GM12891 (cell line): ENCODE measurements at regions not wholly inside any gene's neighbourhood (a gene's known extent, or its start where the extent isn't known, plus 50 kb on each side); places are given as distances from the start of the nearest gene placed in this dataset.

ENCODE experiments used
- DNase-seq: peaks from one replicate; pipeline ENCODE4 v3.0.0; 2011; ENCODE audit warnings: low spot score; ENCODE audit not compliant: insufficient read length
- FAIRE-seq: peaks from 2 replicates; lab custom pipeline; 2011; peaks lifted over from hg19 to GRCh38; lab: Jason Lieb, UNC
- PAX5 ChIP-seq: IDR thresholded peaks from 2 replicates; pipeline ENCODE4 v1.6.1; 2011; ENCODE audit warnings: low read length, moderate library complexity, mild to moderate bottlenecking; ENCODE audit not compliant: insufficient read depth, severe bottlenecking
- POLR2A ChIP-seq: IDR thresholded peaks from 2 replicates; pipeline ENCODE4 v1.6.1; 2011; ENCODE audit warnings: low read depth, low read length, control low read depth
- POLR2AphosphoS5 ChIP-seq: IDR thresholded peaks from 2 replicates; pipeline ENCODE4 v1.6.1; 2011; ENCODE audit warnings: low read depth, low read length, control low read depth
- POU2F2 ChIP-seq: IDR thresholded peaks from 2 replicates; pipeline ENCODE4 v1.6.1; 2011; ENCODE audit warnings: low read depth, mild to moderate bottlenecking, control low read depth, low read length, moderate library complexity
- SPI1 ChIP-seq: IDR thresholded peaks from 2 replicates; pipeline ENCODE4 v1.6.1; 2011; ENCODE audit warnings: low read depth, low read length, control low read depth
- TAF1 ChIP-seq: IDR thresholded peaks from 2 replicates; pipeline ENCODE4 v1.6.1; 2011; ENCODE audit warnings: low read depth, low read length, control low read depth

- TF ChIP-seq SPI1 (no peak), POLR2AphosphoS5 (no peak), POU2F2 (no peak), POLR2A (no peak), TAF1 (no peak), PAX5 (no peak)
- FAIRE-seq (no peak), DNase-seq (no peak)
Measured at GRCh38 chr6:12480379-12480778, 190.2 kb downstream of the EDN1 start.

DNA sequence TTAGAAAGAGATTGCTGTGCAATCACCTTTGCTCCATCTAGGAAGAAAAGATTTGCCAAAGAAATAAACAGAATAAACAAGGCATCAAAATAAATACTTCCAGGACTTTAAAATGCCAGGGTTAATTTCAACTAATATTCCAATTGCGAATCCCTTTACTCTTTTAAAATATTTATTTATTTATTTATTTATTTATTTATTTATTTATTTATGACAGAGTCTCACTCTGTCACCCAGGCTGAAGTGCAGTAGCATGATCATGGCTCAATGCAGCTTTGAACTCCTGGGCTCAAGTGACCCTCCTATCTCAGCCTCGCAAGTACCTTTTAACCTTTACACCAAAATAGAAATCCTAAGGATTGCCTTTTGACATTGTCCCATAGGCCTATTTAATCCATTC lies 191.1 kb downstream of the EDN1 start:
- no peak for DNase-seq
- FAIRE-seq, result no peak
- TF ChIP-seq POLR2AphosphoS5, result no peak
- TF ChIP-seq POU2F2, result no peak
- TF ChIP-seq TAF1, result no peak
- no peak for TF ChIP-seq POLR2A
- TF ChIP-seq PAX5, result no peak
- no peak for TF ChIP-seq SPI1

- FAIRE-seq, result no peak
- DNase-seq, result no peak
- TF ChIP-seq POLR2A (no peak), POU2F2 (no peak), POLR2AphosphoS5 (no peak), PAX5 (no peak), SPI1 (no peak), TAF1 (no peak)
Measured at GRCh38 chr6:12481850-12482249, 191.7 kb downstream of the EDN1 start.

GRCh38 chr6:12482386-12483375 lies 192.5 kb downstream of the EDN1 start:
- TF ChIP-seq TAF1 (no peak), PAX5 (no peak), SPI1 (no peak), POLR2AphosphoS5 (no peak), POLR2A (no peak), POU2F2 (no peak)
- no peak for DNase-seq
- FAIRE-seq, result peak; percentile 48

DNA sequence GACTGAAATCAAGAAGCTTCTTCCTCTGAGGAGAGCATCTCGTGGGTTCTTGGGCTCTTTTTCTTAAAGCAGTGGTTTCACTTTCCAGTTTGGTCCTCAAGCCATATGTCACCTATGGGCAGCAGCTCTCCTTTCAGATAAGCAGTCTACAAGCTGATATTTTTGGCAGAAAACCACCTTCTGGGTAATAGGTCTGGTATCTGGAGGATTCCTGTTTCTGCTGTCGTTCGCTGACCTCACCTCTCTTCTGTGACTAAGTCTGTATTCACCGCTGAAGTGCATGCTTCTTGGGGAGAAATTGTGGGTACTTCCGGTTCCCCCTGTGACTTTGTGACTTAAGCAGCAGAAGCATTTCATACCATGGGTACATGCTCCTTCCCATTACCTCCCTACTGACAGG lies 193.6 kb downstream of the EDN1 start:
- DNase-seq, result no peak
- TF ChIP-seq POLR2A (no peak), PAX5 (no peak), POU2F2 (no peak)
- peak; percentile 83 for FAIRE-seq

DNA sequence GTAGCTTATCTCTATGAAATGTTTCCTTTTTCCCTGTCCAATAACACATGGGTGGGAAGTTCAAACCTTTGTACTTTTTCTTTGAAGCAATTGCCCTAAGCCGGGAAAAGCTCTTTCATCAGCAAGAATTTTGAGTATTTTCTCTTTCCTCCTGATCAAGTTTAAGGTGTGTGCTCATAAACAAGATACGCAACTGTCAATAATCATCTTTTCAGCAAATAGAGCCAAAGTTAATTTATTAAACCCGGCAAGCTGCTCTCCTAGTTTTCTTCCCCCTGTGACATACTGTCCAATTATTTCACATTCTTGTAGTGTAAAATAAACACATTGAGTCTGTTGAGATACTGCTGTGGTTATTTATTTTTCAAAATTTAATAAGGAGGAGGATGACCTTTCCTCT lies 194.4 kb downstream of the EDN1 start:
- FAIRE-seq, result no peak
- no peak for TF ChIP-seq POLR2AphosphoS5
- DNase-seq, result no peak

GRCh38 chr6:12485226-12485764 lies 195.1 kb downstream of the EDN1 start:
- TF ChIP-seq SPI1, result no peak
- no peak for TF ChIP-seq POLR2A
- no peak for TF ChIP-seq TAF1
- TF ChIP-seq PAX5, result no peak
- no peak for TF ChIP-seq POU2F2
- no peak for TF ChIP-seq POLR2AphosphoS5
- DNase-seq (no peak), FAIRE-seq (peak; percentile 67)

GRCh38 chr6:12485837-12486236 lies 195.7 kb downstream of the EDN1 start:
- FAIRE-seq, result no peak
- TF ChIP-seq TAF1, result no peak
- no peak for TF ChIP-seq POLR2AphosphoS5
- TF ChIP-seq PAX5, result no peak
- no peak for TF ChIP-seq SPI1
- TF ChIP-seq POLR2A, result no peak
- no peak for TF ChIP-seq POU2F2
- DNase-seq, result no peak

- FAIRE-seq (no peak), DNase-seq (no peak)
- TF ChIP-seq POLR2A (no peak), SPI1 (no peak)
Measured at GRCh38 chr6:12490351-12490903, 200.3 kb downstream of the EDN1 start.
